ENCODE measurements at regions not wholly inside any gene's neighbourhood (a gene's known extent, or its start where the extent isn't known, plus 50 kb on each side); places are given as distances from the start of the nearest gene placed in this dataset.

DNA sequence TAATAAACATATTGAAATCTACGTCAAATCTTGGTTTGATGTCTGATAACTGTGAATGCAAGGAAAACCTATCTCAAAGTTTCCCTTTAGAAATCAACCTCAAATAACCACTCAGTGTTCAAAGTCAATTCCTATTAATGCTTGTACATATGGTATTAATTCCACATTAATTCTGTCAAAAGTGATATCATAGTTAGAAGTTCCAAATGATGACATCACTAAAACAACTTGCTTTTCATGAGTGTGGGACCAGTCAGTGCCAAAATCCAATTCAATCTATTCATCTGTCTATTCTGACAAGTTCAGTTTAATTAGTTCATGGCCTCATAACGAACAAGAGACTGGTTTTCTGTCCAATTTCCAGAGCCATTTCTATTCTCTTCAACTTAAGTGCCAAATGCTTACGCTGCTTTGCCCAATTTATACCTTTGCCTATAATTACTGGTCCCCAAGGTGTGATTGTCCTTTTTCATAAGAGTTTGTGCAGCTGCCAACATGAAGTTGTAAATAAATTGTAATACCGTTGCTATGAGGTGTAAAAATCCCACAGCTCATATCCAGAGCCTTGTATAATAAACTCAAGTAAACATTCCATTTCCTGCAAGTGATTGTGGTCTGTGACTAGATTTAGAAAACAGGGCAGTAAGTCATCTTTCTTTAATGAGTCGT lies 476.2 kb downstream of the RAB28 start:
- no peaks in the 10 kb centered on the region for H3K9me3 Mint-ChIP-seq
- H3K4me1 Mint-ChIP-seq: no peaks in the 10 kb centered on the region
- TF ChIP-seq, protein P1, sequence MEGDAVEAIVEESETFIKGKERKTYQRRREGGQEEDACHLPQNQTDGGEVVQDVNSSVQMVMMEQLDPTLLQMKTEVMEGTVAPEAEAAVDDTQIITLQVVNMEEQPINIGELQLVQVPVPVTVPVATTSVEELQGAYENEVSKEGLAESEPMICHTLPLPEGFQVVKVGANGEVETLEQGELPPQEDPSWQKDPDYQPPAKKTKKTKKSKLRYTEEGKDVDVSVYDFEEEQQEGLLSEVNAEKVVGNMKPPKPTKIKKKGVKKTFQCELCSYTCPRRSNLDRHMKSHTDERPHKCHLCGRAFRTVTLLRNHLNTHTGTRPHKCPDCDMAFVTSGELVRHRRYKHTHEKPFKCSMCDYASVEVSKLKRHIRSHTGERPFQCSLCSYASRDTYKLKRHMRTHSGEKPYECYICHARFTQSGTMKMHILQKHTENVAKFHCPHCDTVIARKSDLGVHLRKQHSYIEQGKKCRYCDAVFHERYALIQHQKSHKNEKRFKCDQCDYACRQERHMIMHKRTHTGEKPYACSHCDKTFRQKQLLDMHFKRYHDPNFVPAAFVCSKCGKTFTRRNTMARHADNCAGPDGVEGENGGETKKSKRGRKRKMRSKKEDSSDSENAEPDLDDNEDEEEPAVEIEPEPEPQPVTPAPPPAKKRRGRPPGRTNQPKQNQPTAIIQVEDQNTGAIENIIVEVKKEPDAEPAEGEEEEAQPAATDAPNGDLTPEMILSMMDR (conservative IDR thresholded peaks at IDR 0.05): no peak
- no peak overlapping the region for H3K27ac Mint-ChIP-seq (ENCODE audit: unreplicated experiment)
- H3K4me3 Mint-ChIP-seq: no peak overlapping the region
- DNase-seq (ENCODE audit: low read depth, low spot score): no peak
- H3K36me3 Mint-ChIP-seq (ENCODE audit: low read depth): no peaks in the 10 kb centered on the region
- H3K27me3 Mint-ChIP-seq (ENCODE audit: low read depth): no peaks in the 10 kb centered on the region

DNA sequence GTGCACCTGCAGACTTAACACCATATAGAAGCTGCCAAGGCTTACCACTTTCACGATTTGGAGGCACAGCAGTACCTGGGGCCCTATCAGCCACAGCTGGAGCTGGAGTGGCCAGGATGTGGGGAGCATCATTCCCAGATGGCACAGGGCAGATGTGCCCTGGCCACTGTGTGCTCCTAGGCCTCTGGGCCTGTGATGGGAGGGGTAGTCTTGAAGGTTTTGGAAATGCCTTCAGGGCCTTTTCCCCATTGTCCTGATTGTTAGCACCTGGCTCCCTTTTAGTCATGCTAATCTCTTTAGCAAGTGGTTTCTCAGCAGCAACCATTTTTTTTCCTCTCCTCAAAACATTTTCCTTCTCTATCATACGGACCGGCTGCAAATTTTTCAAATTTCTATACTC lies 490.2 kb downstream of the RAB28 start:
- no peak for DNase-seq (ENCODE audit: low read depth, low spot score)
- Mint-ChIP-seq H3K9me3 (peaks cover 7% of the 10 kb centered on the region), H3K4me3 (no peak overlapping the region)

DNA sequence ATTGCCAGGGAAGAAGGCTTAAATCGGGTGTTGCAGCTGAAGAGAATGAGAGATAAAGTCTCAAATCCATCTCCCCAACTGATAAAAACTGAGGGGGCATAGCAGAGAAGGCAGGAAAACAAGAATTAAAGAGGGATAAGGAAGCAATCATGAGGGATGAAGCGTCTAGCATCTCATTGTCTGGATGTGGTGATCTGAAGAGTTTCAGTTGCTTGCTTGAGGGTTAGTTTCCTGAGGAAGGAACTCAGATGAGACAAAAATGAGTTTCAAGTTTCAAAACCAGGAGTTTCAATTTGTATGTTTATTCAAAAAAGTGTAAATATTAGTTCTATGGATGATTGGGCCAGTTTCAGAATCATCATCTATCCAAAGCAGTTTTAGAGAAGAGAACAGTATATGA lies 496.9 kb downstream of the RAB28 start:
- H3K4me3 Mint-ChIP-seq: no peak overlapping the region
- no peaks in the 10 kb centered on the region for H3K27me3 Mint-ChIP-seq (ENCODE audit: low read depth)
- TF ChIP-seq, protein P1 (conservative IDR thresholded peaks at IDR 0.05): no peak
- H3K4me1 Mint-ChIP-seq: no peaks in the 10 kb centered on the region
- H3K9me3 Mint-ChIP-seq: peaks cover 7% of the 10 kb centered on the region
- H3K36me3 Mint-ChIP-seq (ENCODE audit: low read depth): peaks cover 2% of the 10 kb centered on the region
- DNase-seq (ENCODE audit: low read depth, low spot score): no peak
- H3K27ac Mint-ChIP-seq (ENCODE audit: unreplicated experiment): no peak overlapping the region

More for the DNA sequence above, 490.2 kb downstream of the RAB28 start:
- TF ChIP-seq, protein P1 (conservative IDR thresholded peaks at IDR 0.05): no peak
- no peaks in the 10 kb centered on the region for H3K4me1 Mint-ChIP-seq
- H3K27me3 Mint-ChIP-seq (ENCODE audit: low read depth): no peaks in the 10 kb centered on the region
- H3K27ac Mint-ChIP-seq (ENCODE audit: unreplicated experiment): no peak overlapping the region
- peaks cover 2% of the 10 kb centered on the region for H3K36me3 Mint-ChIP-seq (ENCODE audit: low read depth)

DNA sequence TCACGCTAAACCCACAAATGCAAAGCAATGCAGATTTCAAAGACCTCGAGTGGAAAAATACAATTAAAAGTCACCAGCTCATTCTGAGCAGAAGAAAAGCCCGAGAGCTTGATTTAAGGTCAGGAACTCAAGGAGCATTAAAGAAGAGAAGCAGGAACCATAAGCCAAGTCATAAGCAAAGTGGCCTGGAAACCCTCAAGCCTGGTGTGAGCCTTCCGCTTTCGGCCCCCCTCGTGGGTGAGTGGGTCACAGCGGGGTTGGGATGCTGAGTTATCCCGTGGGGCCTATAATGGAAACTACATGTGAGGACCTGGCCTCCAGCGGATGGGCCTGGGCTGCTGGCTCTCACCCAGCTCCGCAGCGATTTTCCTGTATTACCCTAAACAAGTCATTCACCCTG lies 504.3 kb downstream of the RAB28 start:
- TF ChIP-seq, protein P1 (conservative IDR thresholded peaks at IDR 0.05): no peak
- Mint-ChIP-seq H3K4me1 (no peaks in the 10 kb centered on the region), H3K27ac (ENCODE audit: unreplicated experiment) (no peak overlapping the region), H3K36me3 (ENCODE audit: low read depth) (peaks cover 2% of the 10 kb centered on the region), H3K4me3 (no peak overlapping the region), H3K9me3 (peaks cover 11% of the 10 kb centered on the region), H3K27me3 (ENCODE audit: low read depth) (no peaks in the 10 kb centered on the region)
- DNase-seq (ENCODE audit: low read depth, low spot score): no peak

DNA sequence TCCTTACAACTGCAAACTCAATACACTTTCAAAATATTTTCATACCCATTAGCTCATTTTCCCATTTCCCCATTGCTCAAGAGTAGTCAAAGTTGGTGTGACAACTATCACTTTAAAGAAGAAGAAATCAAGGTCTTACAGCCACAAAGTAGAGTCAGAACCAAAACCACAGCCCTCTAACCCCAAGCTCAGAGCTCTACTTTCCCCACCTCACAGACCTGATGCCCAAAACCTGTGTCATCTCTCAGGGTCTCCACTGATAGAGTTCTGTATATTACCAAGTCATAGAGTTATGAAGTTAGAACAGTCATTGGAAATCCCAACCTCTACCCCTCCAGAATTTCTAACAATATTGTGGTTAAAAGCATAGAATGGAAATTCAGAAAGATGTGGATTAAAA lies 505.8 kb downstream of the RAB28 start:
- Mint-ChIP-seq H3K27me3 (ENCODE audit: low read depth) (no peaks in the 10 kb centered on the region), H3K4me1 (no peaks in the 10 kb centered on the region), H3K36me3 (ENCODE audit: low read depth) (no peaks in the 10 kb centered on the region), H3K27ac (ENCODE audit: unreplicated experiment) (no peak overlapping the region), H3K4me3 (no peak overlapping the region), H3K9me3 (peaks cover 9% of the 10 kb centered on the region)
- TF ChIP-seq, protein P1 (conservative IDR thresholded peaks at IDR 0.05): no peak
- DNase-seq (ENCODE audit: low read depth, low spot score): no peak

All from neural crest cell (in vitro differentiated cells).